K562 (cell line): ENCODE measurements at regions not wholly inside any gene's neighbourhood (a gene's known extent, or its start where the extent isn't known, plus 50 kb on each side); places are given as distances from the start of the nearest gene placed in this dataset.

Experiments used
- ATAC-seq: fragments of 200-7000 bp; cut with Tn5 transposase; 3 replicates; pipeline ENCODE4 v1.9.1; 2020; ENCODE audit warnings: moderate library complexity
- BruUV-seq: library from RNA; stranded (reverse); fragments of 400-500 nt; replicated peaks from 2 replicates; lab custom pipeline; 2021; lab: Mats Ljungman, UMichigan
- CTCF ChIA-PET: fragments of 300-600 bp; formaldehyde crosslinking; extraction: SDS; loops from one replicate; lab custom pipeline; 2021; ENCODE audit warnings: low intra/inter-chr PET ratio; lab: Yijun Ruan, JAX
- POLR2A ChIA-PET: fragments of 300-600, 350-650 bp; sonication (Branson Sonifier 250); formaldehyde crosslinking; extraction: SDS; loops from one replicate; lab custom pipeline; 2021; ENCODE audit warnings: antibody characterized with exemption, inconsistent platforms; lab: Yijun Ruan, JAX
- DNase-seq, 4 experiments: peaks; one replicate each; pipeline versions ENCODE4 v3.0.0 to v3.0.0-alpha.2; 2011 to 2018; ENCODE audit warnings: low spot score in 3 of 4, mixed read lengths in 3 of 4; ENCODE audit errors: extremely low read depth in 1 of 4
- FAIRE-seq: peaks from 2 replicates; lab custom pipeline; 2011; peaks lifted over from hg19 to GRCh38; lab: Jason Lieb, UNC
- H2AFZ ChIP-seq: 2 replicates; pipeline ENCODE4 v1.6.0; 2011; ENCODE audit warnings: low read depth, low read length, control low read depth, inconsistent platforms
- H3K27ac ChIP-seq: fragments of 200-600 bp; 3 replicates; pipeline ENCODE4 v1.8.0; 2011; ENCODE audit warnings: low read depth, mild to moderate bottlenecking, control low read depth, inconsistent platforms, low read length, moderate library complexity, mixed read lengths; ENCODE audit errors: extremely low read depth
- H3K27me3 ChIP-seq, 2 experiments: fragments of 300-600 bp in 1 of 2; 2 replicates in 1 of 2; 3 replicates in 1 of 2; pipeline versions ENCODE4 v1.6.0 to v1.8.0; 2011; ENCODE audit warnings: inconsistent platforms in 2 of 2, low read length in 2 of 2, mild to moderate bottlenecking in 1 of 2, mixed read lengths in 1 of 2, moderate library complexity in 1 of 2; ENCODE audit not compliant: control insufficient read depth in 2 of 2, insufficient read depth in 2 of 2
- H3K36me3 ChIP-seq: fragments of 300-600 bp; 3 replicates; pipeline ENCODE4 v1.8.0; 2011; ENCODE audit warnings: mild to moderate bottlenecking, low read length, inconsistent platforms; ENCODE audit not compliant: control insufficient read depth, insufficient read depth
- H3K4me1 ChIP-seq, 2 experiments: fragments of 200-600 bp in 1 of 2; replicated peaks in 1 of 2; 2 replicates in 1 of 2; 3 replicates in 1 of 2; pipeline versions ENCODE4 v1.5.1 to v1.8.0; 2011; ENCODE audit warnings: inconsistent platforms in 2 of 2, low read length in 2 of 2, mild to moderate bottlenecking in 1 of 2, mixed read lengths in 1 of 2, moderate library complexity in 1 of 2; ENCODE audit not compliant: control insufficient read depth in 2 of 2, insufficient read depth in 2 of 2
- H3K4me2 ChIP-seq: 2 replicates; pipeline ENCODE4 v1.6.1; 2011; ENCODE audit warnings: low read length, control low read depth, inconsistent platforms, mixed read lengths; ENCODE audit not compliant: insufficient read depth
- H3K4me3 ChIP-seq: fragments of 200-600 bp; sonication (generic), shearing (Covaris generic); 2 replicates; pipeline ENCODE4 v1.5.1; 2016; ENCODE audit warnings: control low read depth, inconsistent platforms
- H3K79me2 ChIP-seq: fragments of 200-600 bp; 3 replicates; pipeline ENCODE4 v1.8.0; 2011; ENCODE audit warnings: low read length, inconsistent platforms; ENCODE audit not compliant: control insufficient read depth, insufficient read depth
- H3K9ac ChIP-seq, 2 experiments: 2 replicates each; pipeline versions ENCODE4 v1.6.0 to v1.6.1; 2011; ENCODE audit warnings: low read depth in 2 of 2, low read length in 2 of 2, control low read depth in 1 of 2, inconsistent platforms in 1 of 2, mild to moderate bottlenecking in 1 of 2, mixed read lengths in 1 of 2; ENCODE audit not compliant: insufficient read depth in 1 of 2
- H3K9me1 ChIP-seq: one replicate; pipeline ENCODE4 v1.6.0; 2011; ENCODE audit warnings: inconsistent platforms, mild to moderate bottlenecking, low read length, moderate library complexity; ENCODE audit not compliant: control insufficient read depth, insufficient read depth
- H3K9me3 ChIP-seq: replicated peaks from 2 replicates; pipeline ENCODE4 v1.5.1; 2011; ENCODE audit warnings: low read depth, low read length, inconsistent platforms; ENCODE audit not compliant: control insufficient read depth, insufficient read depth
- H4K20me1 ChIP-seq: replicated peaks from 2 replicates; pipeline ENCODE4 v1.6.1; 2011; ENCODE audit warnings: low read length, inconsistent platforms, mixed read lengths; ENCODE audit not compliant: control insufficient read depth, insufficient read depth
- CEBPB ChIP-seq: fragments of 450-650 bp; IDR thresholded peaks from 2 replicates; pipeline ENCODE4 v1.6.1; 2016; ENCODE audit warnings: missing genetic modification characterization, missing compliant biosample characterization
- L3MBTL2 ChIP-seq: fragments of 450-650 bp; IDR thresholded peaks from 2 replicates; pipeline ENCODE4 v1.6.1; 2016; ENCODE audit warnings: mild to moderate bottlenecking, moderate library complexity
- NR2F6 ChIP-seq: fragments of 450-650 bp; formaldehyde crosslinking; IDR thresholded peaks from 2 replicates; pipeline ENCODE4 v1.4.0; 2020; ENCODE audit warnings: mild to moderate bottlenecking
- SIN3A ChIP-seq, 2 experiments: fragments of 150-350 bp in 1 of 2; IDR thresholded peaks; 2 replicates each; pipeline ENCODE4 v1.6.1; 2011 to 2016; ENCODE audit warnings: borderline replicate concordance in 2 of 2, low read depth in 2 of 2, low read length in 2 of 2, mild to moderate bottlenecking in 2 of 2, moderate library complexity in 2 of 2; ENCODE audit not compliant: control insufficient read depth in 1 of 2
- TEAD4 ChIP-seq, 2 experiments: sonication (generic) in 1 of 2; formaldehyde crosslinking in 1 of 2; IDR thresholded peaks; 2 replicates each; pipeline versions ENCODE4 v1.6.1 to v1.8.0; 2012 to 2022; ENCODE audit warnings: borderline replicate concordance in 1 of 2, inconsistent platforms in 1 of 2, low read length in 1 of 2, mild to moderate bottlenecking in 1 of 2, missing genetic modification reagents in 1 of 2
- WGBS: fragments of 100-300 bp; shearing (Covaris generic); methylation state at CpG from one replicate; pipeline ENCODE4 v1.1.6; 2016; ENCODE audit warnings: low coverage, mixed read lengths; ENCODE audit not compliant: insufficient coverage; ENCODE audit errors: missing lambda C conversion rate; 5-methylcytosine and 5-hydroxymethylcytosine counted together
- in situ Hi-C: fragments of 300-500 bp; cut with MboI; formaldehyde crosslinking; loops from 4 replicates; pipeline ENCODE4 v1.15.0; 2018; ENCODE audit warnings: inconsistent platforms, mixed read lengths
- intact Hi-C: fragments of 100-400 bp; cut with micrococcal nuclease; formaldehyde crosslinking; loops from 2 replicates; pipeline ENCODE4 v1.14.2; 2022
- TF ChIP-seq, protein P1 (sequence below), 2 experiments: fragments of 450-650 bp; conservative IDR thresholded peaks; 2 replicates each; pipeline ENCODE4 v1.6.1; 2017; ENCODE audit warnings: mild to moderate bottlenecking in 2 of 2, moderate library complexity in 2 of 2
- TF ChIP-seq, protein P2 (sequence below): IDR thresholded peaks from 2 replicates; pipeline ENCODE4 v1.6.1; 2011; ENCODE audit warnings: borderline replicate concordance, low read depth, mild to moderate bottlenecking, moderate library complexity, low read length; ENCODE audit not compliant: insufficient read depth, poor library complexity, severe bottlenecking
- TF ChIP-seq, protein P3 (sequence below): IDR thresholded peaks from 3 replicates; pipeline ENCODE4 v1.6.1; 2011; ENCODE audit warnings: borderline replicate concordance, mild to moderate bottlenecking, moderate library complexity; ENCODE audit not compliant: insufficient read length; ENCODE audit errors: extremely low read depth
- TF ChIP-seq, protein P4 (sequence below), 2 experiments: fragments of 450-650 bp in 1 of 2; sonication (generic) in 1 of 2; formaldehyde crosslinking in 1 of 2; IDR thresholded peaks in 1 of 2; conservative IDR thresholded peaks in 1 of 2; 2 replicates each; pipeline versions ENCODE4 v1.6.1 to v1.8.1; 2016 to 2023; ENCODE audit warnings: mild to moderate bottlenecking in 2 of 2, moderate library complexity in 2 of 2, inconsistent platforms in 1 of 2, missing genetic modification reagents in 1 of 2

DNA sequence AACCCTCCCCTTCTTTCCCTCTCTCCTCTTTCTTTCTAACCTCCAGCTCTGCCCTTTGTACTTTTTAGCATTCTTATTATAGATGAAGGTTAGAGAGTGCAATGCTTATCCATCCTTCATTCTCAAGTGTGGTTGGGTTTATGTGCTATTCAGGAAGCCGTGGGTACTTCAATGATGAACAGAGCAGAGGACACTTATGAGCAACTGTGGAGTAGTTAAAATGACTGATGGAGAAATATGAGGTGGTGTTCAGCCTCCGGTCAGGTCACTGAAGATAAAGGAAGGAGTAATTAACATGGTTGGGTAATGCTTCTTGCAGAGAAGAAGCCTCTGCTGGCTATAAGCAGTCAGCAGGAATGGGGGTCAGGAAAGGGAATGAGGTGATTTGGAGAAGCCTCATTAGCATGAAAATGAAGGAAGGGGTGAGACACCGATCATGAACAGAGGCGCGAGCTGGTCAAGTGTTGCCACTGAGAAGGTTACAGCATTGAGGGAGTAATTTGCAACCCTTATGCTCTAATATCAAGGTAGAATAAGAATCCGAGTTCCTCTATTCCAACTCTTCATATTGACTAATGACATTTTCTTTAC, 174.7 kb downstream of the LPIN1 start (continued):
- TF ChIP-seq TEAD4 (IDR thresholded peaks at IDR 0.05; ENCODE audit: low read length) = peak; percentile 13; the same call in 1 of the 2 replicates
- TF ChIP-seq TEAD4 (CRISPR knock-in tag; IDR thresholded peaks at IDR 0.05; ENCODE audit: borderline replicate concordance) = no peak
- peak; percentile 43 for TF ChIP-seq CEBPB

DNA sequence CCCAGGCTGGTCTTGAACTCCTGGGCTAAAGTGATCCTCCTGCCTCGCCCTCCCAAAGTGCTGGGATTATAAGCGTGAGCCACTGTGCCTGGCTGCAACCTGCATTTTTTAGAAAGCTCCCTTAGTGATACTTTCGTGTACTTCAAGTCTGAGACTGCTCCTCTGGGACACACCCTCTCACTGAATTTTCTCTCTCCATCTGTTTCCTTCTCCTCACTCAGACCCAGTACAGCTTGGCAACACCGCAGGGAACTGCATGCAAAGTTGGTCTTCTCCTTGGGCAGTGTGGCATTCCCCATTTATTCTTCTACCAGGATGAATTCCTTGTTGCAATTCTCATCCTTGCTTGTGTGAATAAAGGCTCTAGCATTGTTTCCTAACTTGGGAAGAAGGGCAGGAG, 175.9 kb downstream of the LPIN1 start:
- no peak overlapping the region for H3K4me2 ChIP-seq
- intact Hi-C loops = no loop called here
- H3K27ac ChIP-seq = no peak overlapping the region
- no peak overlapping the region for H2AFZ ChIP-seq
- ChIA-PET POLR2A (interaction anchor here (0.6 kb wide), 1 partner anchor 32 kb away, joined by 3 read pairs; no protein-coding TSS in a partner anchor), CTCF (interaction anchor here (0.7 kb wide), 1 partner anchor 794 kb away, joined by 3 read pairs; the partner anchor contains the start of gene TRIB2)
- FAIRE-seq (no peak), DNase-seq (no peak), ATAC-seq (no peak)
- H3K9ac ChIP-seq = no peak overlapping the region
- no peaks in the 10 kb centered on the region for H4K20me1 ChIP-seq
- no TSS peak for BruUV-seq
- 45% methylated on average over 4 of the region's 4 CpGs for WGBS
- in situ Hi-C loops = no loop called here
- H3K9me1 ChIP-seq = no peaks in the 10 kb centered on the region
- H3K4me1 ChIP-seq = peaks cover 3 to 24% of the 10 kb centered on the region in 2 experiments
- H3K4me3 ChIP-seq = no peak overlapping the region
- H3K27me3 ChIP-seq = 0 out of 5 replicates have a peak, but pooled peaks cover 0 to 3% of the 10 kb centered on the region in 2 experiments
- no peaks in the 10 kb centered on the region for H3K9me3 ChIP-seq
- H3K79me2 ChIP-seq = no peaks in the 10 kb centered on the region
- no peaks in the 10 kb centered on the region for H3K36me3 ChIP-seq
- TF ChIP-seq NR2F6 = no peak
- TF ChIP-seq, protein P1, sequence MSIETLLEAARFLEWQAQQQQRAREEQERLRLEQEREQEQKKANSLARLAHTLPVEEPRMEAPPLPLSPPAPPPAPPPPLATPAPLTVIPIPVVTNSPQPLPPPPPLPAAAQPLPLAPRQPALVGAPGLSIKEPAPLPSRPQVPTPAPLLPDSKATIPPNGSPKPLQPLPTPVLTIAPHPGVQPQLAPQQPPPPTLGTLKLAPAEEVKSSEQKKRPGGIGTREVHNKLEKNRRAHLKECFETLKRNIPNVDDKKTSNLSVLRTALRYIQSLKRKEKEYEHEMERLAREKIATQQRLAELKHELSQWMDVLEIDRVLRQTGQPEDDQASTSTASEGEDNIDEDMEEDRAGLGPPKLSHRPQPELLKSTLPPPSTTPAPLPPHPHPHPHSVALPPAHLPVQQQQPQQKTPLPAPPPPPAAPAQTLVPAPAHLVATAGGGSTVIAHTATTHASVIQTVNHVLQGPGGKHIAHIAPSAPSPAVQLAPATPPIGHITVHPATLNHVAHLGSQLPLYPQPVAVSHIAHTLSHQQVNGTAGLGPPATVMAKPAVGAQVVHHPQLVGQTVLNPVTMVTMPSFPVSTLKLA (conservative IDR thresholded peaks at IDR 0.05) = no peak
- TF ChIP-seq, protein P2, sequence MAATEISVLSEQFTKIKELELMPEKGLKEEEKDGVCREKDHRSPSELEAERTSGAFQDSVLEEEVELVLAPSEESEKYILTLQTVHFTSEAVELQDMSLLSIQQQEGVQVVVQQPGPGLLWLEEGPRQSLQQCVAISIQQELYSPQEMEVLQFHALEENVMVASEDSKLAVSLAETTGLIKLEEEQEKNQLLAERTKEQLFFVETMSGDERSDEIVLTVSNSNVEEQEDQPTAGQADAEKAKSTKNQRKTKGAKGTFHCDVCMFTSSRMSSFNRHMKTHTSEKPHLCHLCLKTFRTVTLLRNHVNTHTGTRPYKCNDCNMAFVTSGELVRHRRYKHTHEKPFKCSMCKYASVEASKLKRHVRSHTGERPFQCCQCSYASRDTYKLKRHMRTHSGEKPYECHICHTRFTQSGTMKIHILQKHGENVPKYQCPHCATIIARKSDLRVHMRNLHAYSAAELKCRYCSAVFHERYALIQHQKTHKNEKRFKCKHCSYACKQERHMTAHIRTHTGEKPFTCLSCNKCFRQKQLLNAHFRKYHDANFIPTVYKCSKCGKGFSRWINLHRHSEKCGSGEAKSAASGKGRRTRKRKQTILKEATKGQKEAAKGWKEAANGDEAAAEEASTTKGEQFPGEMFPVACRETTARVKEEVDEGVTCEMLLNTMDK = no peak
- TF ChIP-seq, protein P3, sequence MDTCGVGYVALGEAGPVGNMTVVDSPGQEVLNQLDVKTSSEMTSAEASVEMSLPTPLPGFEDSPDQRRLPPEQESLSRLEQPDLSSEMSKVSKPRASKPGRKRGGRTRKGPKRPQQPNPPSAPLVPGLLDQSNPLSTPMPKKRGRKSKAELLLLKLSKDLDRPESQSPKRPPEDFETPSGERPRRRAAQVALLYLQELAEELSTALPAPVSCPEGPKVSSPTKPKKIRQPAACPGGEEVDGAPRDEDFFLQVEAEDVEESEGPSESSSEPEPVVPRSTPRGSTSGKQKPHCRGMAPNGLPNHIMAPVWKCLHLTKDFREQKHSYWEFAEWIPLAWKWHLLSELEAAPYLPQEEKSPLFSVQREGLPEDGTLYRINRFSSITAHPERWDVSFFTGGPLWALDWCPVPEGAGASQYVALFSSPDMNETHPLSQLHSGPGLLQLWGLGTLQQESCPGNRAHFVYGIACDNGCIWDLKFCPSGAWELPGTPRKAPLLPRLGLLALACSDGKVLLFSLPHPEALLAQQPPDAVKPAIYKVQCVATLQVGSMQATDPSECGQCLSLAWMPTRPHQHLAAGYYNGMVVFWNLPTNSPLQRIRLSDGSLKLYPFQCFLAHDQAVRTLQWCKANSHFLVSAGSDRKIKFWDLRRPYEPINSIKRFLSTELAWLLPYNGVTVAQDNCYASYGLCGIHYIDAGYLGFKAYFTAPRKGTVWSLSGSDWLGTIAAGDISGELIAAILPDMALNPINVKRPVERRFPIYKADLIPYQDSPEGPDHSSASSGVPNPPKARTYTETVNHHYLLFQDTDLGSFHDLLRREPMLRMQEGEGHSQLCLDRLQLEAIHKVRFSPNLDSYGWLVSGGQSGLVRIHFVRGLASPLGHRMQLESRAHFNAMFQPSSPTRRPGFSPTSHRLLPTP = no peak
- TF ChIP-seq L3MBTL2 = no peak
- TF ChIP-seq SIN3A (IDR thresholded peaks at IDR 0.05; ENCODE audit: borderline replicate concordance in 2 of 2, control insufficient read depth in 1 of 2, low read depth in 2 of 2, low read length in 2 of 2) = no peak
- TF ChIP-seq, protein P4, sequence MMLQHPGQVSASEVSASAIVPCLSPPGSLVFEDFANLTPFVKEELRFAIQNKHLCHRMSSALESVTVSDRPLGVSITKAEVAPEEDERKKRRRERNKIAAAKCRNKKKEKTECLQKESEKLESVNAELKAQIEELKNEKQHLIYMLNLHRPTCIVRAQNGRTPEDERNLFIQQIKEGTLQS (IDR thresholded peaks at IDR 0.05) = no peak
- TF ChIP-seq, protein P4 (CRISPR knock-in tag; conservative IDR thresholded peaks at IDR 0.05) = no peak
